IPS-11a (cell line): ENCODE measurements at regions not wholly inside any gene's neighbourhood (a gene's known extent, or its start where the extent isn't known, plus 50 kb on each side); places are given as distances from the start of the nearest gene placed in this dataset.
A peak's percentile ranks its signal among the peaks of the same experiment; 100 is the strongest.
"Not testable (repeated sequence)": the region's sequence is repeated elsewhere in the genome, so short reads cannot be mapped to it uniquely, and the experiment has no call there.

Source experiments
- H3K4me3 ChIP-seq: one replicate; pipeline ENCODE4 v1.5.1; 2013; ENCODE audit warnings: low read depth, low read length, control low read depth

GRCh38 chr15:31433091-31433490 is 106.5 kb downstream of the KLF13 start:
- H3K4me3 ChIP-seq: no peak overlapping the region

- H3K4me3 ChIP-seq: no peak overlapping the region
Observed at GRCh38 chr15:31433574-31433973, 106.9 kb downstream of the KLF13 start.

- H3K4me3 ChIP-seq: no peak overlapping the region
Observed at GRCh38 chr15:31434275-31434587, 107.6 kb downstream of the KLF13 start.

GRCh38 chr15:31434588-31435260 is 108.1 kb downstream of the KLF13 start:
- no peak overlapping the region for H3K4me3 ChIP-seq

DNA sequence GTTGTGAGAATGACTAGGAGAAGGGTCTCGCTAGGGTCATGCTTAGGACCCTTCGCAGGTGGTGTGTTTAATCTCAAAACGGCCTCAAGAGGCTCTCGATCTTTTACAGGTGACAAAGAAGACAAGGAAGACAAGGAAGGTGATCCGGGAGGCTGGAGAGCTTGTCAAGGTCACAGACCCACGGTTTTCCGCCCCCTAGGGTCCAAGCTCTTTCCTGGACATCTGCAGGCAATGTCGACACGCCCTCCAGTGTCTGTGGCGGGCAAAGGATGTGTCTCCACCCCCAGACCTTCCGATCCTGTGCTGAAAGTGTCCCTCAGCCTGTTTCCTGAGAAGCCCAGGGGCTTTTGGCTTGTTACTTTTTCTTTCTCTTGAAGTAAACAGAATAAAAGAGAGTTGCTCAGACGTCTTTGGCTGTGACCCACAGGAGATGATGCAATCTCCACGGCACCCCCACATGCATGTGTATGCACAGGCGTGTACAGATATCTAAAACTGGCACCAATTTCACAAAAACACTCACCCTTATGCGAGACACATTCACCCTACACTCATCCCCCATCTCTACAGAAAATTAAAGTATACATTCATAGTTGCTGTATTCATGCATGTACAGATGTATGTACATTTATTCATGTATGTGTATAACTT is 108.8 kb downstream of the KLF13 start:
- H3K4me3 ChIP-seq: no peak overlapping the region

DNA sequence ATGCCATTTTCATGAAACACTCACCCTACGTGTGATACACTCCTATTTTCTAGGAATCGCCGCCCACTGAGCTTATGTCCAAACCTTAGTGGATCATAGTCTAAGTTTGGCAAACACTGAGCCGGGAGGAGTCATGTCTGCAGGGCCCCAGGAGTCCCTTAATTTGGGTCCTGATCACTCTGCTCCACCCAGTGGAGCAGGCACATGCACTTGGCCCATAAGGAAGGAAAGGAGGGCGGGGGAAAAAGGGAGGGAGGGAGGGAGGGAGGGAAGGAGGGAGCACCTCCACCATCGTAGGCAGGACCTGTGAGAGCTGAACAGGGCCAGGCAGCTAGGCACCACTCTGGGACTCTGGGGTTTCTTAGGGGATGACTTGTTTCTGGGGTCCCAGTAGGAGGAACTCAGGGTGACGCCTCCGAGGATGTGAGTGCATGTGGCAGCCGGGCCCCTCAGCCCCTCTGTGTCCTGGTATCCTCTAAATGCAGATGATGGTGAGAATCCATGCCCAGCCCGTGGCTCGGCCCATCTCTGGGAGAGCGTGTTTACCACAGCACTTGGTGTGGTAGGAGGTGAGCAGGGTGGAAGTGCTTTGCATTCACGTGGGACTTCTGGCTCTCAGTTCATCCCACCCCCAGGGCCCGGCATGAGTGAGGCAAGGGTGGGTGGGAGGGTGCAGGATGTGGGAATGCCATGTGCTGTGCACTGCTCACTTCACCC is 109.4 kb downstream of the KLF13 start:
- no peak overlapping the region for H3K4me3 ChIP-seq

DNA sequence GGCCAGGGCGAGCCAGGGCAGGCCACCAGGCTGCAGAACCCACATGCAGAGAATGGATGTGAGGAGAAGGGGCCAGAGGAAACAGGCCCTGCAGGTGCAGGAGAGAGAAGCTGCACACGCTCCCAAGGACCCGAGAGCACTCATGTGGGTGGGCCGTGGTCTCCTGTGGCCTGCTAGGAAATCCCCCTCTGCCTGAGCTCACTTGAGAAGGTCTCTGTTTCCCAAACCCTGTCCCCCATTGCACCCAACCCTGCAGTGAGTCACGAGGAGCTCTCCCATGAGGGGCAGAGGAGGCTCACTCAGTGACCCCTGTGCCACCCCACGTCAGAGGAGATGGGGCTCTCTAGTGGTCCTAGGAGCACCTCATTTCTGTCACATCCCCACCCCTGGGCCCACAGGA is 111.1 kb downstream of the KLF13 start:
- H3K4me3 ChIP-seq: no peak overlapping the region

GRCh38 chr15:31438601-31439265 is 112.1 kb downstream of the KLF13 start:
- no peak overlapping the region for H3K4me3 ChIP-seq

DNA sequence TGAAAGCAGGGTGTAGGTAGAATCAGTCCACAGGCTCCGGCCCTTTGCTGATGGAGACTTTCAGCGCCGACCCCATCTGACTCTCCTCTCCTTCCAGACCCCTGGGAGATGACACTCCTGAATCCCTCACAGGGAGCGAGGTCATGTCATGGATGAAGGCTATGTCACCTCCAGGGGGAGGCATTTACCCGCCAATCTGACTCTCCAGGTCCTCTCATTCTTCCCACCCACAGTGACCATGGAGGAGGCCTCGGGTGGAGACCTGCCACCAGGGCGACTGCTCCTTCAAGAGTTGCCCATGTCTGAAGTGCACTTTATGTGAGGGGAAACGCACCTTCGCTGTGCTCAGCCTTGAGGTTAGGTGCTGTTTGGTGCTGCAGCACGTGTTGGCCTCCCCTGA is 112.7 kb downstream of the KLF13 start:
- no peak overlapping the region for H3K4me3 ChIP-seq

DNA sequence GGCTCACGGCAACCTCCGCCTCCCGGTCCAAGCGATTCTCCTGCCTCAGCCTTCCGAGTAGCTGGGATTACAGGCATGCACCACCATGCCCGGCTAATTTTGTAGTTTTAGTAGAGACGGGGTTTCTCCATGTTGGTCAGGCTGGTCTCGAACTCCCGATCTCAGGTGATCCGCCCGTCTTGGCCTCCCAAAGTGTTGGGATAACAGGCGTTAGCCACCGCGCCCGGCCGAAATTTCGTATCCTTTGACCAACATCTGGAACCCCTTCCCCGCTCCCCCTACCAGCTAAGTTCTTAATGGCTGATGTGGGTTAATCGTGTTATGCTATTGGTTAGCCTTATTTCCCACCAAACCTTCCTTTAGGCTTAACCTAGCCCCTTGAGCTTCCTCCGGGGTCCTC is 113.6 kb downstream of the KLF13 start:
- H3K4me3 ChIP-seq: not testable (repeated sequence)

DNA sequence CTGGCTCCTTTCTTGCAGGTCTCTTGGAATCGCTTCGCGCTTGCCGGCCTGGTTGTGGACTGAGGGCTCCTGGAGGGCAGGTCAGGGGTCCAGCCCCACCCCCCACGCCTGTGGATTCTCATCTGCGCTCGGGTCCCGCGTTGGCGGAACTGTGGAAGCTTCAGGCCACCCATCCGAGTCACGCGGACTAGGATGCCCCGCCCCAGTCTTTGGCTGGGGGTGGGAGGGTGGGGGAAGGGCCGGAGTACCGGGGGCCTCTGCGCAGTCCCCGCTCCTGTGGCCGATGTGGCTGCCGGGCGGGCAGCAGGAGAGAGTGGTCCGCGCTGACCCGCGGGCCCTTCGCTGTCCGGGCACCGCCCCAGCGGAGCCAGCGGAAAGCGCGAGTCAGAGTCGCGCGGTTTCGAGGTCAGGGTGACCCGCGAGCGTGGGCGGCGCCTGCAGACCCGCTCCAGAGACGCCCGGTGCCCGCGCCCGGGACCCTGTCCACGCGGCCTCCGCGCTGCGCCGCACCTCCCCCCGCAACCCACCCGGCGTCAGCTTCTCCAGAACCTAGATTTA is 114.2 kb downstream of the KLF13 start:
- H3K4me3 ChIP-seq: peak overlapping the region; percentile 20

- no peak overlapping the region for H3K4me3 ChIP-seq
Observed at GRCh38 chr15:31442226-31442625, 115.6 kb downstream of the KLF13 start.

DNA sequence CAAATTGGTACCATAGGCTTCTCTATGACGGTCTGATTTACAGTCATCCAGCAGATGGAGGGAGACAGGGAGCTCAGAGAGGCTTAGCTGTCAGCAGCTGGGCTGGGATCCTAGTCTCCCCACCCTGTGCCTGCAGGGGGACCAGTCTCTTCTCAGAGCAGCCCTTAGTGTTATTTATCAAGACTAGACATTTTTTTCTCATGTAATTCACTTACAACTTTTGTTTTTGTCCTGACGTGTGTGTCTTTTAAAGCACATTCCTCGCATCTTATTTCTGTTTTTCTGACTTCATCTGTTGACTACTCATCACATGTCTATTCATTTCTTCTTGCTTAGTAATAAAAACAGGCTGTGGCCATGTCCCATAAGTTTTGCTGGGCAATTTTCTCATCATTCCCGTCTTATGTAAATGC is 116.1 kb downstream of the KLF13 start:
- no peak overlapping the region for H3K4me3 ChIP-seq

DNA sequence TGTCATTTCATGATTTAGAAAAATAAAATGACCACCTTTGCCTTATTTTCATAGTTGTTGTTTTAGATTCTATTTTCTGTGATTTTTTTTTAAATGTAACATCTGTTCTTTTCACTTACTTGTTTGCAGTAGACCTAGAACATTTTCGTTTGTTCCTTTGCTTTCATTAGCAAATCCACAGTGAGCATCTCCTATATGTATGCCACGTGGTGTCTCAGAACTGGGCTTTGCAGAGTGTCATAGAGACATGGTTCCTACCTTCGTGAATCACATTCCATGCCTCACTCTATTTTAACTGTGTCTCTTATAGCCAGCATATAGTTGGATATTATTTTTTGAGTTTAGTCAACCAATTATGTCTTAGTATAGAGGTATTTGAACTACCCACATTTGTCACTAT is 118.2 kb downstream of the KLF13 start:
- H3K4me3 ChIP-seq: no peak overlapping the region

DNA sequence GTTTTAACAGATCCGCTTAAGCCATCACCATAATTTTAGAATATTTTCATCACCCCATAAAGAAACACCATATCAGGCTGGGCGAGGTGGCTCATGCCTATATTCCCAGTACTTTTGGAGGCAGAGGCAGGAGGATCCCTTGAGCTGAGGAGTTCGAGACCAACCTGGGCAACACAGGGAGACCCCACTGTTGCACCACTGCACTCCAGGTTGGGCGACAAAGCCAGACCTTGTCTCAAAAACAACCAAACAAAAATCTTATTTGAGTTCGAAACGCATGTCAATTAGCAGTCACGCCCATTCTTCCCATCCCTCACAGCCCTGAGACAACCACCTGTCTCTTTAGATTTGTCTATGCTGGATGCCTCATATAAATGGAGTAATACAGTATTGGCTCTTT is 119.9 kb downstream of the KLF13 start:
- H3K4me3 ChIP-seq: no peak overlapping the region

DNA sequence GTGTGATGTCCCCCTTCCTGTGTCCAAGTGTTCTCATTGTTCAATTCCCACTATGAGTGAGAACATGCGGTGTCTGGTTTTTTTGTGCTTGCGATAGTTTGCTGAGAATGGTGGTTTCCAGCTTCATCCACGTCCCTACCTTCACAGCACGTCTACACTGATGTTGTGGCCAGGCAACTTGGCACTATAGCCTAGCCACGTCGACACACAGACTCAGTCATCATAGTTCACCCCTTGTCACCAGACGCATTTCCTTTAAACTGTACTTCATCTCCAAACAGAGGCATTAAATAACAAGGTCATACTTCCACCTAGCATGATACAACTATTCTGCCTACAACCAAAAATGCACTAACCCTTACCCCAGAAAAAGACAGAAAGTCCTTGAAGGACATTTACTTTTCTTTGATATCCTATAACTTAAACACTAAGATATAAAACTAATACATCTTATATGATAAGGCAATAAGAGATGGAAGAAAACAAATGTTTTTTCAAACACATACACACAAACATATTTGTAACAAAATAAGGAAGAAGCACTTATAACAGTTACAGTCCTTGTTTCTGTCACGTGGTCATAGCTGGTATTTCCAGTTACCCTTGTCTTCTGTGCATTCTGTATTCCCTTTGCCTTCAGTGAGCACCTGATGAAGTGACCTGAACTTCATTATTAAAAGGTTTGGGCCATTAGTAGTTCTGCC is 121.4 kb downstream of the KLF13 start:
- H3K4me3 ChIP-seq: no peak overlapping the region

DNA sequence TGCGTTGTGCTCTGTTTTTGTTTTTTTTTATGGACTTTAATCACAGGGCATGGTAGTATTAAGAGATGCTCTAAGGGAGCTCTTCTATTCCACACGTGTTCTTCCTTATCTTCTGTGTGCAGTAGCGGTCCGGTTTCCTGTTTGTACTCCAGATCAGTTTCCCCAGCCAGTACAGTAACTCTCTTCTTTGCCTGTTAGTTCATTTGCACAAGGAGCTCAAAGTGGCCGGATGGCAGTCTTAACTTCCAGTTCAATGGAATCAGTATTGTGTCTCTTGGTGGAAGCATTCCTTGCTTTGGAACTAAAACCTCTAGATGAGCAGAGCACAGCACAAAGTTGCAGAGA is 122.0 kb downstream of the KLF13 start:
- H3K4me3 ChIP-seq: no peak overlapping the region

DNA sequence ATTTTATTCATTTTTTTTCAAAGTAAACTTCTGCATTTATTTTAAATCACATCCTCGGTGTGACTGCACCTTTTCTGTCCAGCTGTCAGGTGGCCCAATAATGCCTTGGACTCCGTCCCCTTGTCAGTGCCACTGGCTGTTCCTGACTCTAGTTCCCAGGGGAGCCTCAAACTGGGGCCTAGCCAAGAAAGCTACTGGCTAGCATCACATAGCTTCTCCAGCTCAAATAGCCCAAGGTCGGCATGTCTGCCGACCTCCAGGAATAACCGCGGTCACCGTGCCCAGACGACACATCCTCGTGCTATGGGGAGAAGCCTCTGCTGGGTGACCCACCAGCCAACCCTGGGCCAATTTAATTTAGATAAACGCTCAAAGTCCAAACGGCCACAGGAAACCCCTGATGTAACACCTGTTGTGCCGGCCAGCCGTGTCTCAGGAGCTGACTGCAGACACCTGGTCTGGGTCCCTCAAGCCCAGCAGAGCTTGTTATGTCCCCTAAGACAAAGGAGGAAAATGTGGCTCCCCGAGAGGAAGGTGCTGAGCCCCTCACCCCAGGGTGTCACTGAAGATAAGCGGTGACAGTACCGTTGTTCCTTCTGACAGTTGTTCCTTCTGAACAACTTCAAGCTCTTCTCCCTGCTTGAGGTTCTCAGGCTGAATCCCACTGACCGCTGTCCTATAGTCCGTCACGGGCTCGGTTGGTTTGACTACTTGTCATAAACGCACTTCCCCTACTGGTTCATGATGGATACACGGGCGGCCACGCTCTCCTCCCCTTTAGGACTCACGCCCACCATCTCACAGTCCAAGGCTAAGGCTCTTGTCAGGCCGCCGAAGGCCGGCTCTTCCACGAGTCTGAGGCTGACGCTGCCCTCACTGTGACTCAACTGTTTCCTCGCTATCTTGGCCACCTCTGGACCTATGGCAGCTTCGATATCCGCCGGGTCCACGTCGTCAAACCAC is 126.2 kb downstream of the KLF13 start:
- no peak overlapping the region for H3K4me3 ChIP-seq

- no peak overlapping the region for H3K4me3 ChIP-seq
Observed at GRCh38 chr15:31453558-31454318, 127.1 kb downstream of the KLF13 start.
